NB4 (cell line): ENCODE measurements at regions not wholly inside any gene's neighbourhood (a gene's known extent, or its start where the extent isn't known, plus 50 kb on each side); places are given as distances from the start of the nearest gene placed in this dataset.

Experiments used
- CTCF ChIP-seq: IDR thresholded peaks from one replicate; pipeline ENCODE4 v1.5.1; 2012; ENCODE audit warnings: low read depth, low read length
- MYC ChIP-seq: IDR thresholded peaks from 2 replicates; pipeline ENCODE4 v1.6.1; 2011; ENCODE audit warnings: low read depth, low read length

GRCh38 chr11:26201411-26201810, 130.5 kb upstream of the ANO3 start:
- TF ChIP-seq CTCF (no peak), MYC (no peak)
